Neural progenitor cell (in vitro differentiated cells): ENCODE measurements at regions not wholly inside any gene's neighbourhood (a gene's known extent, or its start where the extent isn't known, plus 50 kb on each side); places are given as distances from the start of the nearest gene placed in this dataset.

Experiments used
- EZH2 ChIP-seq: fragments of 200-600 bp; sonication (generic); IDR thresholded peaks from 2 replicates; pipeline ENCODE4 v1.6.1; 2017; ENCODE audit warnings: antibody characterized with exemption, mild to moderate bottlenecking, moderate library complexity
- EZH2phosphoT487 ChIP-seq: fragments of 200-600 bp; sonication (generic); IDR thresholded peaks from 2 replicates; pipeline ENCODE4 v1.6.1; 2017; ENCODE audit warnings: antibody characterized with exemption
- TF ChIP-seq, protein P1 (sequence below): fragments of 200-600 bp; sonication (generic); IDR thresholded peaks from 2 replicates; pipeline ENCODE4 v1.5.1; 2017; ENCODE audit warnings: antibody characterized with exemption, mild to moderate bottlenecking

DNA sequence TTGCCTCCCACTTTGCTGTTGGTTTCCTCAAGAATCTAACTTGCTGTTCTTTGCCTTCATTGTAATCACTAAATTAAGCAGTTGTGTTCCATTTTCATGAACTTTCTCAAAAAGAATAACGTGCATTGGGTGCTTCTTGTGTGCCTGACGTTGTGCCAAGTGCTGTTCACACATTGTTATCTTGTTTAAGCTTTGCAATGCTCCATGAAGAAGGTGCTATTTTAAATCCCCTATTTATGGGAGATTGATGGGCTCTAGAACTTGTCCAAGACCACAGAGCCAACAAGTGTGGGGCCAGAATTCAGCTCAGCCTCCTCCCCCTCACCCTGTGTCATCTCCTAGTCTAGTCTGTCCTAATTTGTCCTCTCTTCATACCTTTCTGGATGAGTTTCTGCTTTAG lies 199.8 kb downstream of the C1orf94 start:
- TF ChIP-seq, protein P1, sequence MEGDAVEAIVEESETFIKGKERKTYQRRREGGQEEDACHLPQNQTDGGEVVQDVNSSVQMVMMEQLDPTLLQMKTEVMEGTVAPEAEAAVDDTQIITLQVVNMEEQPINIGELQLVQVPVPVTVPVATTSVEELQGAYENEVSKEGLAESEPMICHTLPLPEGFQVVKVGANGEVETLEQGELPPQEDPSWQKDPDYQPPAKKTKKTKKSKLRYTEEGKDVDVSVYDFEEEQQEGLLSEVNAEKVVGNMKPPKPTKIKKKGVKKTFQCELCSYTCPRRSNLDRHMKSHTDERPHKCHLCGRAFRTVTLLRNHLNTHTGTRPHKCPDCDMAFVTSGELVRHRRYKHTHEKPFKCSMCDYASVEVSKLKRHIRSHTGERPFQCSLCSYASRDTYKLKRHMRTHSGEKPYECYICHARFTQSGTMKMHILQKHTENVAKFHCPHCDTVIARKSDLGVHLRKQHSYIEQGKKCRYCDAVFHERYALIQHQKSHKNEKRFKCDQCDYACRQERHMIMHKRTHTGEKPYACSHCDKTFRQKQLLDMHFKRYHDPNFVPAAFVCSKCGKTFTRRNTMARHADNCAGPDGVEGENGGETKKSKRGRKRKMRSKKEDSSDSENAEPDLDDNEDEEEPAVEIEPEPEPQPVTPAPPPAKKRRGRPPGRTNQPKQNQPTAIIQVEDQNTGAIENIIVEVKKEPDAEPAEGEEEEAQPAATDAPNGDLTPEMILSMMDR: no peak
- TF ChIP-seq EZH2 (no peak), EZH2phosphoT487 (no peak)
